ENCODE measurements at regions not wholly inside any gene's neighbourhood (a gene's known extent, or its start where the extent isn't known, plus 50 kb on each side); places are given as distances from the start of the nearest gene placed in this dataset.

DNA sequence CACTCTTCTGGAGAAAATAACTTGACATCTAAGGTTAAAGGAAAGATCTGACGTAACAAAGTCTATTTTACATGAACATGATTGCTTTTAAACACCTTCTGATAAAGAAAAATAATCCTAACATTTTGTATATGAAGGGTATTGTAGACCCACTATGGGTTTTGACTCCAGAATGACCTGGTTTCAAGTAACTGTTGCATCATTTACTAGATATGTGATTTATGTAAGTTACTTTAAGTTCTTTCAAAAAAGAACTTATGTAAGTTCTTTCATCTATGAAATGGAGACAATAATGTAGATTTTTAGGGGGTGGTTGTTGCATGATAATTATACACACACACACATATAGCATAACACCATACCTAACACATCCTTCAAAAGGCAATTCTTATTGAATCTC is 147.6 kb upstream of the MIR17HG start (continued):
- TF ChIP-seq, protein P1, sequence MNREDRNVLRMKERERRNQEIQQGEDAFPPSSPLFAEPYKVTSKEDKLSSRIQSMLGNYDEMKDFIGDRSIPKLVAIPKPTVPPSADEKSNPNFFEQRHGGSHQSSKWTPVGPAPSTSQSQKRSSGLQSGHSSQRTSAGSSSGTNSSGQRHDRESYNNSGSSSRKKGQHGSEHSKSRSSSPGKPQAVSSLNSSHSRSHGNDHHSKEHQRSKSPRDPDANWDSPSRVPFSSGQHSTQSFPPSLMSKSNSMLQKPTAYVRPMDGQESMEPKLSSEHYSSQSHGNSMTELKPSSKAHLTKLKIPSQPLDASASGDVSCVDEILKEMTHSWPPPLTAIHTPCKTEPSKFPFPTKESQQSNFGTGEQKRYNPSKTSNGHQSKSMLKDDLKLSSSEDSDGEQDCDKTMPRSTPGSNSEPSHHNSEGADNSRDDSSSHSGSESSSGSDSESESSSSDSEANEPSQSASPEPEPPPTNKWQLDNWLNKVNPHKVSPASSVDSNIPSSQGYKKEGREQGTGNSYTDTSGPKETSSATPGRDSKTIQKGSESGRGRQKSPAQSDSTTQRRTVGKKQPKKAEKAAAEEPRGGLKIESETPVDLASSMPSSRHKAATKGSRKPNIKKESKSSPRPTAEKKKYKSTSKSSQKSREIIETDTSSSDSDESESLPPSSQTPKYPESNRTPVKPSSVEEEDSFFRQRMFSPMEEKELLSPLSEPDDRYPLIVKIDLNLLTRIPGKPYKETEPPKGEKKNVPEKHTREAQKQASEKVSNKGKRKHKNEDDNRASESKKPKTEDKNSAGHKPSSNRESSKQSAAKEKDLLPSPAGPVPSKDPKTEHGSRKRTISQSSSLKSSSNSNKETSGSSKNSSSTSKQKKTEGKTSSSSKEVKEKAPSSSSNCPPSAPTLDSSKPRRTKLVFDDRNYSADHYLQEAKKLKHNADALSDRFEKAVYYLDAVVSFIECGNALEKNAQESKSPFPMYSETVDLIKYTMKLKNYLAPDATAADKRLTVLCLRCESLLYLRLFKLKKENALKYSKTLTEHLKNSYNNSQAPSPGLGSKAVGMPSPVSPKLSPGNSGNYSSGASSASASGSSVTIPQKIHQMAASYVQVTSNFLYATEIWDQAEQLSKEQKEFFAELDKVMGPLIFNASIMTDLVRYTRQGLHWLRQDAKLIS (CRISPR knock-in tag; IDR thresholded peaks at IDR 0.05; ENCODE audit: borderline replicate concordance): no peak
- TF ChIP-seq PREB (CRISPR knock-in tag; IDR thresholded peaks at IDR 0.05; ENCODE audit: borderline replicate concordance) (no peak), ZNF219 (CRISPR knock-in tag; IDR thresholded peaks at IDR 0.05; ENCODE audit: borderline replicate concordance) (no peak), GTF2I (CRISPR knock-in tag; conservative IDR thresholded peaks at IDR 0.05) (no peak)

GRCh38 chr13:91200486-91200885 is 147.0 kb upstream of the MIR17HG start:
- Mint-ChIP-seq H3K27ac (no peak overlapping the region), H3K36me3 (no peaks in the 10 kb centered on the region), H3K4me1 (peaks cover 38% of the 10 kb centered on the region), H3K27me3 (ENCODE audit: low read depth) (no peaks in the 10 kb centered on the region), H3K9me3 (no peaks in the 10 kb centered on the region), H3K4me3 (no peak overlapping the region)
- TF ChIP-seq CREM (CRISPR knock-in tag; IDR thresholded peaks at IDR 0.05): no peak
- ChIA-PET POLR2A (no interaction called here), CTCF (no interaction called here)
- no peak for DNase-seq (ENCODE audit: low spot score)
- ATAC-seq: no peak

GRCh38 chr13:91203430-91203829 is 144.1 kb upstream of the MIR17HG start:
- Mint-ChIP-seq H3K9me3 (no peaks in the 10 kb centered on the region), H3K4me1 (peaks cover 42% of the 10 kb centered on the region), H3K36me3 (no peaks in the 10 kb centered on the region), H3K27me3 (ENCODE audit: low read depth) (no peaks in the 10 kb centered on the region), H3K27ac (no peak overlapping the region; the same call in 1 of the 2 replicates), H3K4me3 (no peak overlapping the region)
- ChIA-PET CTCF (no interaction called here), POLR2A (interaction anchor here (0.6 kb wide), 1 partner anchor 42 kb away, joined by 4 read pairs; no protein-coding TSS in a partner anchor)
- no peak for DNase-seq (ENCODE audit: low spot score)
- no peak for TF ChIP-seq HMGA2 (CRISPR knock-in tag; IDR thresholded peaks at IDR 0.05)
- TF ChIP-seq NR3C1 (CRISPR knock-in tag; conservative IDR thresholded peaks at IDR 0.05; ENCODE audit: low read depth): no peak
- no peak for TF ChIP-seq MXD4 (CRISPR knock-in tag; IDR thresholded peaks at IDR 0.05; ENCODE audit: borderline replicate concordance)
- no peak for TF ChIP-seq SOX15 (CRISPR knock-in tag; IDR thresholded peaks at IDR 0.05)
- TF ChIP-seq FOXP4 (CRISPR knock-in tag; IDR thresholded peaks at IDR 0.05): no peak
- no peak for TF ChIP-seq SMAD4 (CRISPR knock-in tag; IDR thresholded peaks at IDR 0.05)
- no peak for TF ChIP-seq EMX1 (CRISPR knock-in tag; IDR thresholded peaks at IDR 0.05)
- TF ChIP-seq GTF2I (CRISPR knock-in tag; conservative IDR thresholded peaks at IDR 0.05): no peak
- ATAC-seq: peak; percentile 41; the same call in 1 of the 2 replicates

DNA sequence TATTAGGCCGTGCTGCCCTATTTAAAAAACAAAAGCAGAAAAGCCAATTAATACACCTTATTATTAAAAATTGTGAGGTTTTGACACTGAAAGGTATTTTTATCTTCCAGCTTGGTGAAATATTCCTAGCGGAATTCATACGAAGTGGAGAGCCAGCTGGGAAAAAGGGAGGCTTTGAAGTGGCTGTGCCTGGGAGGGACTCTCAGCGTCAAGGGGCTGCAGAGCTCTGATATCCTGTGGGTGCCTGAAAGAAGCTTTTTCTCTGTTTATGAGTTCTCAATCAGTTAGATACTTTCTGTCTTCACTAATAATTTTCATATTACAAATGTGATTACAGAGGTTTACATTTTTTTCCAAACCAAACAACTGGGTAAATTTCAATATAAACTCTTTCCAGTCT is 140.2 kb upstream of the MIR17HG start:
- peaks cover 40% of the 10 kb centered on the region for H3K4me1 Mint-ChIP-seq
- no peaks in the 10 kb centered on the region for H3K36me3 Mint-ChIP-seq
- peaks cover 8% of the 10 kb centered on the region; the same call in 1 of the 2 replicates for H3K9me3 Mint-ChIP-seq
- no peaks in the 10 kb centered on the region for H3K27me3 Mint-ChIP-seq (ENCODE audit: low read depth)
- DNase-seq (ENCODE audit: low spot score): no peak
- POLR2A ChIA-PET: no interaction called here
- CTCF ChIA-PET: no interaction called here
- no peak overlapping the region for H3K27ac Mint-ChIP-seq
- no peak overlapping the region for H3K4me3 Mint-ChIP-seq
- 0 out of 2 replicates have a peak, but pooled peaks have one; percentile 28 for ATAC-seq
- TF ChIP-seq CDX4 (CRISPR knock-in tag; IDR thresholded peaks at IDR 0.05; ENCODE audit: borderline replicate concordance): no peak
- TF ChIP-seq ZNF423 (CRISPR knock-in tag; IDR thresholded peaks at IDR 0.05): no peak
- no peak for TF ChIP-seq ARID4B (CRISPR knock-in tag; IDR thresholded peaks at IDR 0.05; ENCODE audit: borderline replicate concordance)
- TF ChIP-seq ZNF671 (CRISPR knock-in tag; IDR thresholded peaks at IDR 0.05): no peak
- no peak for TF ChIP-seq NR2C2 (CRISPR knock-in tag; IDR thresholded peaks at IDR 0.05)
- TF ChIP-seq, protein P2, sequence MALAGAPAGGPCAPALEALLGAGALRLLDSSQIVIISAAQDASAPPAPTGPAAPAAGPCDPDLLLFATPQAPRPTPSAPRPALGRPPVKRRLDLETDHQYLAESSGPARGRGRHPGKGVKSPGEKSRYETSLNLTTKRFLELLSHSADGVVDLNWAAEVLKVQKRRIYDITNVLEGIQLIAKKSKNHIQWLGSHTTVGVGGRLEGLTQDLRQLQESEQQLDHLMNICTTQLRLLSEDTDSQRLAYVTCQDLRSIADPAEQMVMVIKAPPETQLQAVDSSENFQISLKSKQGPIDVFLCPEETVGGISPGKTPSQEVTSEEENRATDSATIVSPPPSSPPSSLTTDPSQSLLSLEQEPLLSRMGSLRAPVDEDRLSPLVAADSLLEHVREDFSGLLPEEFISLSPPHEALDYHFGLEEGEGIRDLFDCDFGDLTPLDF (CRISPR knock-in tag; IDR thresholded peaks at IDR 0.05): no peak
